ENCODE measurements at regions not wholly inside any gene's neighbourhood (a gene's known extent, or its start where the extent isn't known, plus 50 kb on each side); places are given as distances from the start of the nearest gene placed in this dataset.

GRCh38 chr17:70558821-70559220 lies 389.5 kb downstream of the KCNJ2 start:
- H3K27ac ChIP-seq (ENCODE audit: low read depth, low read length): no peak overlapping the region
- no peak overlapping the region for H3K18ac ChIP-seq (ENCODE audit: low read length)
- no peaks in the 10 kb centered on the region for H3K79me2 ChIP-seq (ENCODE audit: control insufficient read depth, insufficient read depth, low read length, poor library complexity)
- no peak overlapping the region for H3K23ac ChIP-seq (ENCODE audit: low read length)
- H3K4me2 ChIP-seq (ENCODE audit: low read length): no peak overlapping the region
- H3K4me3 ChIP-seq (ENCODE audit: low read depth, low read length): no peak overlapping the region
- H3K4me1 ChIP-seq (ENCODE audit: control insufficient read depth in 1 of 2, insufficient read depth in 2 of 2, low read length in 2 of 2): no peaks in the 10 kb centered on the region
- no peak overlapping the region for H2BK120ac ChIP-seq (ENCODE audit: insufficient read depth, low read length, poor library complexity)
- no peak overlapping the region for H3K4ac ChIP-seq (ENCODE audit: low read depth, low read length)
- no peak overlapping the region for H2AFZ ChIP-seq (ENCODE audit: insufficient read depth, low read length, poor library complexity)
- H4K8ac ChIP-seq (ENCODE audit: low read depth, low read length): no peak overlapping the region
- no peaks in the 10 kb centered on the region for H3K27me3 ChIP-seq (ENCODE audit: insufficient read depth, low read length)
- no peak for DNase-seq
- H4K91ac ChIP-seq (ENCODE audit: low read depth, low read length): no peak overlapping the region
- H3K79me1 ChIP-seq (ENCODE audit: low read length): no peaks in the 10 kb centered on the region
- WGBS (ENCODE audit: extremely low coverage, insufficient coverage, insufficient read length): no CpG with 5 or more reads among the region's 3 CpGs
- no peaks in the 10 kb centered on the region for H3K9me3 ChIP-seq (ENCODE audit: insufficient read depth, low read depth, low read length)
- H3K14ac ChIP-seq (ENCODE audit: low read length): no peak overlapping the region
- no peak overlapping the region for H4K12ac ChIP-seq (ENCODE audit: low read depth, low read length)
- H2BK5ac ChIP-seq (ENCODE audit: low read depth, low read length, poor library complexity): no peak overlapping the region
- H2BK12ac ChIP-seq (ENCODE audit: low read length): no peak overlapping the region
- no peak overlapping the region for H3K9ac ChIP-seq (ENCODE audit: low read length)
- H2AK5ac ChIP-seq (ENCODE audit: low read length): no peak overlapping the region
- no peaks in the 10 kb centered on the region for H3K36me3 ChIP-seq (ENCODE audit: control insufficient read depth in 1 of 2, insufficient read depth in 2 of 2, low read length in 2 of 2)

DNA sequence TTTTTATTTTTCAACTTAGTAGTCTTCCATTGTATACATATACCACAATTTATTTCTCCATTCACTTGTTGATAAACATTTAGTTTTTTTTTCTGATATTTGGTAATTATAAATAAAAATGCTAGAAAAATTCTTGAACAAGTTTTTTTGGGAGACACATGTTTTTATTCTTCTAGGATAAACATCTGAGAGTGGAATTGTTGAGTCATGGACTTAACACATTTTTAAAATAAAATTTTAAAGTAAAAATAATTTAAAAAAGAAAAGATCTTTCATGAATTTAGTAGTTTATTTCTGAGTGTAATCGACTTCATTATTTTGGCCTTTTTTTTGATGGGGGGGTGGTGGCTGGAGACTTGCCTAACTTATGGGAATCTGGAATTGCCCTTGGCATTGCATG lies 391.1 kb downstream of the KCNJ2 start:
- no peak overlapping the region for H4K91ac ChIP-seq (ENCODE audit: low read depth, low read length)
- no peak overlapping the region for H3K4me2 ChIP-seq (ENCODE audit: low read length)
- H2BK5ac ChIP-seq (ENCODE audit: low read depth, low read length, poor library complexity): no peak overlapping the region
- H3K4me1 ChIP-seq (ENCODE audit: control insufficient read depth in 1 of 2, insufficient read depth in 2 of 2, low read length in 2 of 2): no peaks in the 10 kb centered on the region
- no peak overlapping the region for H2BK120ac ChIP-seq (ENCODE audit: insufficient read depth, low read length, poor library complexity)
- H3K27ac ChIP-seq (ENCODE audit: low read depth, low read length): no peak overlapping the region
- no peak overlapping the region for H4K8ac ChIP-seq (ENCODE audit: low read depth, low read length)
- WGBS (ENCODE audit: extremely low coverage, insufficient coverage, insufficient read length): no CpG with 5 or more reads among the region's 1 CpG
- H3K9me3 ChIP-seq (ENCODE audit: insufficient read depth, low read depth, low read length): no peaks in the 10 kb centered on the region
- H3K9ac ChIP-seq (ENCODE audit: low read length): no peak overlapping the region
- H3K79me2 ChIP-seq (ENCODE audit: control insufficient read depth, insufficient read depth, low read length, poor library complexity): no peaks in the 10 kb centered on the region
- H4K12ac ChIP-seq (ENCODE audit: low read depth, low read length): no peak overlapping the region
- H3K36me3 ChIP-seq (ENCODE audit: control insufficient read depth in 1 of 2, insufficient read depth in 2 of 2, low read length in 2 of 2): no peaks in the 10 kb centered on the region
- no peak overlapping the region for H2AFZ ChIP-seq (ENCODE audit: insufficient read depth, low read length, poor library complexity)
- H3K4ac ChIP-seq (ENCODE audit: low read depth, low read length): no peak overlapping the region
- H3K23ac ChIP-seq (ENCODE audit: low read length): no peak overlapping the region
- H2AK5ac ChIP-seq (ENCODE audit: low read length): no peak overlapping the region
- no peak overlapping the region for H3K14ac ChIP-seq (ENCODE audit: low read length)
- H2BK12ac ChIP-seq (ENCODE audit: low read length): no peak overlapping the region
- H3K27me3 ChIP-seq (ENCODE audit: insufficient read depth, low read length): no peaks in the 10 kb centered on the region
- no peak overlapping the region for H3K18ac ChIP-seq (ENCODE audit: low read length)
- no peak overlapping the region for H3K4me3 ChIP-seq (ENCODE audit: low read depth, low read length)
- H3K79me1 ChIP-seq (ENCODE audit: low read length): no peaks in the 10 kb centered on the region
- DNase-seq: no peak

DNA sequence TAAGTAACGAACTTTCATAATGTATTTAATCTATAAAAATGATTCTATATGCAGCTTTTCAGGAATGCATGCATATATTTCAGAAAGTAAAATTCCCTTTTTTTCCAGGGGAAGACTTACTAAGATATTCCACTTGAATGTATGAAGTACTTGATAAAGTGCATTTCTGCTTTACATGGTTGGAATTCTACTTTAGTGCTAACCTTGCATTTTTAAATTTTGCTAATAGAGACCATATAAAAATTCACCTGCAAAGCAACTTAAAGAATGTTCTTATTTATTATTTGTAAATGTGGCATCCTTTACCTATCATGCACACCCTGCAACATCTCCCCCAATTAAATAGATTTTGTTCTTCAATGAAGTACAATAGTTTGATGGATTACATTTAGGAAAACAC lies 392.8 kb downstream of the KCNJ2 start:
- H3K4me1 ChIP-seq (ENCODE audit: control insufficient read depth in 1 of 2, insufficient read depth in 2 of 2, low read length in 2 of 2): no peaks in the 10 kb centered on the region
- H3K4me2 ChIP-seq (ENCODE audit: low read length): no peak overlapping the region
- no peak overlapping the region for H3K27ac ChIP-seq (ENCODE audit: low read depth, low read length)
- WGBS (ENCODE audit: extremely low coverage, insufficient coverage, insufficient read length): no CpG with 5 or more reads among the region's 1 CpG
- H3K79me2 ChIP-seq (ENCODE audit: control insufficient read depth, insufficient read depth, low read length, poor library complexity): no peaks in the 10 kb centered on the region
- no peaks in the 10 kb centered on the region for H3K36me3 ChIP-seq (ENCODE audit: control insufficient read depth in 1 of 2, insufficient read depth in 2 of 2, low read length in 2 of 2)
- no peak overlapping the region for H2AFZ ChIP-seq (ENCODE audit: insufficient read depth, low read length, poor library complexity)
- H3K4me3 ChIP-seq (ENCODE audit: low read depth, low read length): no peak overlapping the region
- no peaks in the 10 kb centered on the region for H3K79me1 ChIP-seq (ENCODE audit: low read length)
- H3K9me3 ChIP-seq (ENCODE audit: insufficient read depth, low read depth, low read length): no peaks in the 10 kb centered on the region
- DNase-seq: no peak
- no peak overlapping the region for H2BK120ac ChIP-seq (ENCODE audit: insufficient read depth, low read length, poor library complexity)
- no peak overlapping the region for H3K14ac ChIP-seq (ENCODE audit: low read length)
- no peak overlapping the region for H4K91ac ChIP-seq (ENCODE audit: low read depth, low read length)
- H4K8ac ChIP-seq (ENCODE audit: low read depth, low read length): no peak overlapping the region
- no peak overlapping the region for H3K9ac ChIP-seq (ENCODE audit: low read length)
- H2BK5ac ChIP-seq (ENCODE audit: low read depth, low read length, poor library complexity): no peak overlapping the region
- H3K4ac ChIP-seq (ENCODE audit: low read depth, low read length): no peak overlapping the region
- no peak overlapping the region for H3K18ac ChIP-seq (ENCODE audit: low read length)
- no peak overlapping the region for H3K23ac ChIP-seq (ENCODE audit: low read length)
- no peak overlapping the region for H2BK12ac ChIP-seq (ENCODE audit: low read length)
- H2AK5ac ChIP-seq (ENCODE audit: low read length): no peak overlapping the region
- no peak overlapping the region for H4K12ac ChIP-seq (ENCODE audit: low read depth, low read length)
- H3K27me3 ChIP-seq (ENCODE audit: insufficient read depth, low read length): no peaks in the 10 kb centered on the region

DNA sequence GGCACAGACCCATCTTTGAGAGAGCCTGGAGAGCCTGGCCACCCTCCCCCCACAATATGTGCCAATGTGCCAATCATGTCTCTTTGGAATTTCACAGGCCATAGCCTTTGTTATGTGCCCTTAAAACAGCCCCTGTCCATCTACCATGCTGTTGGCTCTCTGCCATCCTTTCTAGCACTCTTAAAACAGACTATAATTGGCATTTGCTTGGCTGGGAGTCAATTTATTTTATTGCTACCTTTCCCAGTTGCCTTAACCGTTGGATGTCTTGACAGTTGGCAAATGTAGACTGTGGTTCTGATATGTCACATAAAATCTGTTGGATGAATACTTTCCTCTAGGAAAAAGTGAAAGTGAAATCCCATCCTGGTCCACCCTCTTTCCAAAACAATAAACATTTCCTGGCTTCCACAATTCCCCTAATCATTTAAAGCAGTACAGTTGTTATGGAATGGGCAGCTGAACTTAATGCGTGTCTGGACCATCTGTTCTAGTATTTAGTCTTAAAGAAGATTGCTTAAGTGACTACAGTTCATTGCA lies 394.0 kb downstream of the KCNJ2 start:
- Histone ChIP-seq H3K14ac (ENCODE audit: low read length) (no peak overlapping the region), H2AFZ (ENCODE audit: insufficient read depth, low read length, poor library complexity) (no peak overlapping the region), H2AK5ac (ENCODE audit: low read length) (no peak overlapping the region), H2BK5ac (ENCODE audit: low read depth, low read length, poor library complexity) (no peak overlapping the region), H4K12ac (ENCODE audit: low read depth, low read length) (no peak overlapping the region), H3K4me2 (ENCODE audit: low read length) (no peak overlapping the region), H3K4me1 (ENCODE audit: control insufficient read depth in 1 of 2, insufficient read depth in 2 of 2, low read length in 2 of 2) (no peaks in the 10 kb centered on the region), H3K9me3 (ENCODE audit: insufficient read depth, low read depth, low read length) (no peaks in the 10 kb centered on the region), H3K79me1 (ENCODE audit: low read length) (no peaks in the 10 kb centered on the region), H2BK12ac (ENCODE audit: low read length) (no peak overlapping the region), H3K4ac (ENCODE audit: low read depth, low read length) (no peak overlapping the region), H3K4me3 (ENCODE audit: low read depth, low read length) (no peak overlapping the region), H3K79me2 (ENCODE audit: control insufficient read depth, insufficient read depth, low read length, poor library complexity) (no peaks in the 10 kb centered on the region), H3K23ac (ENCODE audit: low read length) (no peak overlapping the region), H4K91ac (ENCODE audit: low read depth, low read length) (no peak overlapping the region), H2BK120ac (ENCODE audit: insufficient read depth, low read length, poor library complexity) (no peak overlapping the region), H4K8ac (ENCODE audit: low read depth, low read length) (no peak overlapping the region), H3K36me3 (ENCODE audit: control insufficient read depth in 1 of 2, insufficient read depth in 2 of 2, low read length in 2 of 2) (no peaks in the 10 kb centered on the region), H3K18ac (ENCODE audit: low read length) (no peak overlapping the region), H3K27me3 (ENCODE audit: insufficient read depth, low read length) (no peaks in the 10 kb centered on the region), H3K9ac (ENCODE audit: low read length) (no peak overlapping the region), H3K27ac (ENCODE audit: low read depth, low read length) (no peak overlapping the region)
- WGBS (ENCODE audit: extremely low coverage, insufficient coverage, insufficient read length): no CpG with 5 or more reads among the region's 2 CpGs
- DNase-seq: no peak
